ENCODE measurements at regions not wholly inside any gene's neighbourhood (a gene's known extent, or its start where the extent isn't known, plus 50 kb on each side); places are given as distances from the start of the nearest gene placed in this dataset.

- BruUV-seq (replicated peaks) = no TSS peak
- FAIRE-seq = no peak
- POLR2A ChIA-PET = no interaction called here
Measured at GRCh38 chr3:94481226-94481898, 418.5 kb downstream of the NSUN3 start.

GRCh38 chr3:94482686-94483085 lies 419.8 kb downstream of the NSUN3 start:
- no peak for TF ChIP-seq C11orf30 (IDR thresholded peaks at IDR 0.05; ENCODE audit: low read depth)
- no peak for TF ChIP-seq PTBP1 (IDR thresholded peaks at IDR 0.05; ENCODE audit: low read depth, low read length)
- TF ChIP-seq ZNF77 (CRISPR knock-in tag; IDR thresholded peaks at IDR 0.05) = no peak
- no peak for TF ChIP-seq CLOCK (CRISPR knock-in tag; IDR thresholded peaks at IDR 0.05; ENCODE audit: borderline replicate concordance)
- TF ChIP-seq DIDO1 (tag; IDR thresholded peaks at IDR 0.05; ENCODE audit: low read depth) = no peak
- TF ChIP-seq TFAP4 (CRISPR knock-in tag; IDR thresholded peaks at IDR 0.05; ENCODE audit: borderline replicate concordance) = no peak
- no peak for TF ChIP-seq ZZZ3 (IDR thresholded peaks at IDR 0.05)
- H4K20me1 ChIP-seq (replicated peaks; ENCODE audit: control insufficient read depth, insufficient read depth, low read length) = no peaks in the 10 kb centered on the region
- no peaks in the 10 kb centered on the region for H3K27me3 ChIP-seq (ENCODE audit: control insufficient read depth in 2 of 2, insufficient read depth in 2 of 2, low read length in 2 of 2)
- no peaks in the 10 kb centered on the region for H3K79me2 ChIP-seq (ENCODE audit: control insufficient read depth, insufficient read depth, low read length)
- intact Hi-C loops (cut with micrococcal nuclease) = no loop called here
- BruUV-seq (replicated peaks) = no TSS peak
- no peak overlapping the region for H2AFZ ChIP-seq (ENCODE audit: low read depth, low read length)
- ChIA-PET POLR2A (no interaction called here), CTCF (ENCODE audit: low intra/inter-chr PET ratio) (no interaction called here)
- no peaks in the 10 kb centered on the region for H3K9me1 ChIP-seq (ENCODE audit: control insufficient read depth, insufficient read depth, low read length)
- ATAC-seq (no peak), FAIRE-seq (no peak), DNase-seq (ENCODE audit: extremely low read depth in 1 of 4, low spot score in 3 of 4) (no peak)
- no peak overlapping the region for H3K4me2 ChIP-seq (ENCODE audit: insufficient read depth, low read length)
- no peak overlapping the region for H3K9ac ChIP-seq (ENCODE audit: insufficient read depth in 1 of 2, low read depth in 2 of 2, low read length in 2 of 2)
- H3K4me3 ChIP-seq = no peak overlapping the region
- no peaks in the 10 kb centered on the region for H3K4me1 ChIP-seq (replicated peaks in 1 of 2; ENCODE audit: control insufficient read depth in 2 of 2, insufficient read depth in 2 of 2, low read length in 2 of 2)
- 5% methylated on average over 2 of the region's 3 CpGs for WGBS (ENCODE audit: insufficient coverage, low coverage, missing lambda C conversion rate)
- in situ Hi-C loops (cut with MboI) = no loop called here
- H3K36me3 ChIP-seq (ENCODE audit: control insufficient read depth, insufficient read depth, low read length) = no peaks in the 10 kb centered on the region
- H3K27ac ChIP-seq (ENCODE audit: extremely low read depth, low read depth, low read length) = no peak overlapping the region
- no peaks in the 10 kb centered on the region for H3K9me3 ChIP-seq (replicated peaks; ENCODE audit: control insufficient read depth, insufficient read depth, low read depth, low read length)

More at GRCh38 chr3:94481226-94481898, 418.5 kb downstream of the NSUN3 start:
- Histone ChIP-seq H4K20me1 (replicated peaks; ENCODE audit: control insufficient read depth, insufficient read depth, low read length) (no peaks in the 10 kb centered on the region), H3K36me3 (ENCODE audit: control insufficient read depth, insufficient read depth, low read length) (no peaks in the 10 kb centered on the region), H3K27me3 (ENCODE audit: control insufficient read depth in 2 of 2, insufficient read depth in 2 of 2, low read length in 2 of 2) (no peaks in the 10 kb centered on the region), H3K4me1 (replicated peaks in 1 of 2; ENCODE audit: control insufficient read depth in 2 of 2, insufficient read depth in 2 of 2, low read length in 2 of 2) (no peaks in the 10 kb centered on the region), H3K9me1 (ENCODE audit: control insufficient read depth, insufficient read depth, low read length) (no peaks in the 10 kb centered on the region), H2AFZ (ENCODE audit: low read depth, low read length) (no peak overlapping the region), H3K4me3 (no peak overlapping the region), H3K9ac (ENCODE audit: insufficient read depth in 1 of 2, low read depth in 2 of 2, low read length in 2 of 2) (no peak overlapping the region), H3K9me3 (replicated peaks; ENCODE audit: control insufficient read depth, insufficient read depth, low read depth, low read length) (no peaks in the 10 kb centered on the region), H3K4me2 (ENCODE audit: insufficient read depth, low read length) (no peak overlapping the region), H3K27ac (ENCODE audit: extremely low read depth, low read depth, low read length) (no peak overlapping the region), H3K79me2 (ENCODE audit: control insufficient read depth, insufficient read depth, low read length) (no peaks in the 10 kb centered on the region)
- in situ Hi-C loops (cut with MboI) (no loop called here), intact Hi-C loops (cut with micrococcal nuclease) (no loop called here)
- CTCF ChIA-PET (ENCODE audit: low intra/inter-chr PET ratio) = no interaction called here
- ATAC-seq (no peak), DNase-seq (ENCODE audit: extremely low read depth in 1 of 4, low spot score in 3 of 4) (no peak)
- 6% methylated on average over 3 of the region's 3 CpGs for WGBS (ENCODE audit: insufficient coverage, low coverage, missing lambda C conversion rate)
- TF ChIP-seq HOMEZ (CRISPR knock-in tag; IDR thresholded peaks at IDR 0.05) (no peak), NUFIP1 (IDR thresholded peaks at IDR 0.05; ENCODE audit: partially characterized antibody) (no peak)

Measured in K562 (cell line).